ENCODE measurements at regions not wholly inside any gene's neighbourhood (a gene's known extent, or its start where the extent isn't known, plus 50 kb on each side); places are given as distances from the start of the nearest gene placed in this dataset.

DNA sequence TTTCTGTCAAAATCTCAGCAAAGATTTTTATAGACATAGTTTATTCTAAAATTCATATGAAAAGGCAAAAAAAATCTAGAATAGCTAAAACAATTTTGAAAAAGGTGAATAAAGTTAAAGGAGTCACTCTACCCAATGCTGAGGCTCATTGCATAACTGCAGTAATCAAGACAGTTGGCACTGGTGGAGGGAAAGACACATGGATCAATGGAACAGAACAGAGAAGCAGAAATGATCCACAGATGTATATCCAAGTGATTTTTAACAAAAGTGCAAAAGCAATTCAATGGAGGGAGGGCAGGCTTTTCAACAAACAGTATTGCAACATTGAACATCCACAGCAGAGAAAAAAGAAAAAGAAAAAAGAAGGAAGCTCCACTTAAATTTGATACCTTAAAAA is 162.8 kb downstream of the RBM43 start:
- no peak for TF ChIP-seq FOXM1 (IDR thresholded peaks at IDR 0.05; ENCODE audit: borderline replicate concordance, low read depth)
- TF ChIP-seq CEBPB (IDR thresholded peaks at IDR 0.05) = no peak
